ENCODE measurements at regions not wholly inside any gene's neighbourhood (a gene's known extent, or its start where the extent isn't known, plus 50 kb on each side); places are given as distances from the start of the nearest gene placed in this dataset.

GRCh38 chr14:34328178-34328577 lies 133.9 kb downstream of the SPTSSA start:
- in situ Hi-C loops (cut with HindIII; ENCODE audit: low pct_ligation_motif_present, low sequenced_read_pairs) = no loop called here
- TF ChIP-seq, protein P1, sequence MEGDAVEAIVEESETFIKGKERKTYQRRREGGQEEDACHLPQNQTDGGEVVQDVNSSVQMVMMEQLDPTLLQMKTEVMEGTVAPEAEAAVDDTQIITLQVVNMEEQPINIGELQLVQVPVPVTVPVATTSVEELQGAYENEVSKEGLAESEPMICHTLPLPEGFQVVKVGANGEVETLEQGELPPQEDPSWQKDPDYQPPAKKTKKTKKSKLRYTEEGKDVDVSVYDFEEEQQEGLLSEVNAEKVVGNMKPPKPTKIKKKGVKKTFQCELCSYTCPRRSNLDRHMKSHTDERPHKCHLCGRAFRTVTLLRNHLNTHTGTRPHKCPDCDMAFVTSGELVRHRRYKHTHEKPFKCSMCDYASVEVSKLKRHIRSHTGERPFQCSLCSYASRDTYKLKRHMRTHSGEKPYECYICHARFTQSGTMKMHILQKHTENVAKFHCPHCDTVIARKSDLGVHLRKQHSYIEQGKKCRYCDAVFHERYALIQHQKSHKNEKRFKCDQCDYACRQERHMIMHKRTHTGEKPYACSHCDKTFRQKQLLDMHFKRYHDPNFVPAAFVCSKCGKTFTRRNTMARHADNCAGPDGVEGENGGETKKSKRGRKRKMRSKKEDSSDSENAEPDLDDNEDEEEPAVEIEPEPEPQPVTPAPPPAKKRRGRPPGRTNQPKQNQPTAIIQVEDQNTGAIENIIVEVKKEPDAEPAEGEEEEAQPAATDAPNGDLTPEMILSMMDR (IDR thresholded peaks at IDR 0.05; ENCODE audit: low read depth, low read length, missing control alignments) = no peak
- Histone ChIP-seq H3K36me3 (replicated peaks) (no peaks in the 10 kb centered on the region), H3K4me3 (ENCODE audit: low read depth, low read length) (no peak overlapping the region), H3K27me3 (replicated peaks) (no peaks in the 10 kb centered on the region), H3K27ac (no peak overlapping the region)
- no peak for DNase-seq

GRCh38 chr14:34325493-34325892 lies 136.5 kb downstream of the SPTSSA start:
- TF ChIP-seq, protein P1 (IDR thresholded peaks at IDR 0.05; ENCODE audit: low read depth, low read length, missing control alignments) = no peak
- no peaks in the 10 kb centered on the region for H3K36me3 ChIP-seq (replicated peaks)
- no peak overlapping the region for H3K4me3 ChIP-seq (ENCODE audit: low read depth, low read length)
- DNase-seq = no peak
- no peaks in the 10 kb centered on the region for H3K27me3 ChIP-seq (replicated peaks)
- in situ Hi-C loops (cut with HindIII; ENCODE audit: low pct_ligation_motif_present, low sequenced_read_pairs) = no loop called here
- no peak overlapping the region for H3K27ac ChIP-seq

- no peaks in the 10 kb centered on the region for H3K27me3 ChIP-seq (replicated peaks)
- no peak overlapping the region for H3K27ac ChIP-seq
- in situ Hi-C loops (cut with HindIII; ENCODE audit: low pct_ligation_motif_present, low sequenced_read_pairs) = no loop called here
- no peak overlapping the region for H3K4me3 ChIP-seq (ENCODE audit: low read depth, low read length)
- DNase-seq = peak; percentile 31
- TF ChIP-seq, protein P1 (IDR thresholded peaks at IDR 0.05; ENCODE audit: low read depth, low read length, missing control alignments) = peak; percentile 60
- no peaks in the 10 kb centered on the region for H3K36me3 ChIP-seq (replicated peaks)
Measured at GRCh38 chr14:34324363-34324795, 137.7 kb downstream of the SPTSSA start.

DNA sequence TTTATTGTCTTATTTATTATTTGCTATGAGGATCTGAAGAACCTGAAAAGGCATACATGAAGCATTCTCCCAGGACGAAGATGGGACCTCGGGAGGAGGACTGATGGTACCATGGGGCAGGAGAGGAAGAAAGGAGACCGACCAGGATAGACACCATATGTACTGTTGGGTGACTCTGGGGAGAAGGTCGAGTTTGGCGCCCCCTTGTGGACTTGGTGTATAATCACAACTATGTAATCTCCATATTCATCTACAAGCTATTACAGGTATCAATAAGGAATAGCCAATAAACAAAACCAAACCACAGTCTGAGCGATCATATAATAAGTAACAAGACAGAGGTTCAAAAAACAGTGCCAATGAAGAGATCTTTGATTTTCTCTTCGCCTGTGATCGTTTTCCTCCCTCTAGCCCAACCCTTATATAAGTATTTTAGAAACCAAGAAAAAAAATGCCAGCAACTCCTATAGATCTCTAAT lies 139.1 kb downstream of the SPTSSA start:
- in situ Hi-C loops (cut with HindIII; ENCODE audit: low pct_ligation_motif_present, low sequenced_read_pairs) = no loop called here
- no peak overlapping the region for H3K4me3 ChIP-seq (ENCODE audit: low read depth, low read length)
- no peaks in the 10 kb centered on the region for H3K27me3 ChIP-seq (replicated peaks)
- TF ChIP-seq, protein P1 (IDR thresholded peaks at IDR 0.05; ENCODE audit: low read depth, low read length, missing control alignments) = peak; percentile 85
- DNase-seq = peak; percentile 24
- H3K27ac ChIP-seq = no peak overlapping the region
- H3K36me3 ChIP-seq (replicated peaks) = no peaks in the 10 kb centered on the region

- no peak for DNase-seq
- no peak overlapping the region for H3K4me3 ChIP-seq (ENCODE audit: low read depth, low read length)
- in situ Hi-C loops (cut with HindIII; ENCODE audit: low pct_ligation_motif_present, low sequenced_read_pairs) = no loop called here
- TF ChIP-seq, protein P1 (IDR thresholded peaks at IDR 0.05; ENCODE audit: low read depth, low read length, missing control alignments) = no peak
- no peak overlapping the region for H3K27ac ChIP-seq
- H3K27me3 ChIP-seq (replicated peaks) = no peaks in the 10 kb centered on the region
- no peaks in the 10 kb centered on the region for H3K36me3 ChIP-seq (replicated peaks)
Measured at GRCh38 chr14:34319140-34319539, 142.9 kb downstream of the SPTSSA start.

DNA sequence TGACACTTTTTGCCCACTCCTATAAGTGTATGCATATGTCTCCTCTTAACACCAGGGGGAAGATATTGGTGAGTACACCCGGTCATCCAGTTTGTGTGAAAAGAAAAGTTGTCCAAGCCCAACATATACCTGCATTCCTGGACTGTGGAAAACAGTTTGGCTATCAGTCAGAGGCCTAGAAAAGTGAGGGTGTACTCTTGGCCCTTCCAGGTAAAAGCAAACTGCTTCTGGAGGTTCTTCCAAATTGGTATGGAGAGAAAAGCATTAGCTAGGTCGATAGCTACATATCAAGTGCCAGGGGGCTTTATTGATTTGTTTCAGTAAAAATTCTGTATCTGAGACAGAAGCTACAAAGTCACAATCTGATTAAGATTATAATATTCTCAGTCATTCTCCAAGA lies 144.0 kb downstream of the SPTSSA start:
- Histone ChIP-seq H3K4me3 (ENCODE audit: low read depth, low read length) (no peak overlapping the region), H3K27ac (no peak overlapping the region), H3K27me3 (replicated peaks) (no peaks in the 10 kb centered on the region), H3K36me3 (replicated peaks) (no peaks in the 10 kb centered on the region)
- no peak for DNase-seq
- in situ Hi-C loops (cut with HindIII; ENCODE audit: low pct_ligation_motif_present, low sequenced_read_pairs) = no loop called here
- TF ChIP-seq, protein P1 (IDR thresholded peaks at IDR 0.05; ENCODE audit: low read depth, low read length, missing control alignments) = no peak

All from brain microvascular endothelial cell (primary cell).